H9 (cell line): ENCODE measurements at regions not wholly inside any gene's neighbourhood (a gene's known extent, or its start where the extent isn't known, plus 50 kb on each side); places are given as distances from the start of the nearest gene placed in this dataset.

Experiments used
- DNase-seq: peaks from one replicate; pipeline ENCODE4 v3.0.0-alpha.2; 2017
- H2AFZ ChIP-seq: one replicate; pipeline ENCODE4 v1.6.1; 2013; ENCODE audit warnings: mild to moderate bottlenecking, low read length, control low read depth, moderate library complexity
- H2AK5ac ChIP-seq: 2 replicates; pipeline ENCODE4 v1.6.1; 2013; ENCODE audit warnings: low read length, control low read depth, mixed read lengths; ENCODE audit not compliant: insufficient read length
- H2BK120ac ChIP-seq: one replicate; pipeline ENCODE4 v1.6.1; 2013; ENCODE audit warnings: low read depth, mild to moderate bottlenecking, low read length, control low read depth, inconsistent platforms; ENCODE audit not compliant: poor library complexity, severe bottlenecking
- H2BK12ac ChIP-seq: 2 replicates; pipeline ENCODE4 v1.6.1; 2013; ENCODE audit warnings: low read length, control low read depth, mixed read lengths, low read depth; ENCODE audit not compliant: insufficient read length
- H2BK15ac ChIP-seq: 2 replicates; pipeline ENCODE4 v1.6.1; 2013; ENCODE audit warnings: low read depth, low read length, control low read depth
- H2BK20ac ChIP-seq: one replicate; pipeline ENCODE4 v1.6.1; 2013; ENCODE audit warnings: low read depth, mild to moderate bottlenecking, low read length, control low read depth, inconsistent platforms; ENCODE audit not compliant: poor library complexity, severe bottlenecking
- H2BK5ac ChIP-seq: 2 replicates; pipeline ENCODE4 v1.6.1; 2013; ENCODE audit warnings: low read length, control low read depth, mixed read lengths; ENCODE audit not compliant: insufficient read length
- H3K14ac ChIP-seq: 2 replicates; pipeline ENCODE4 v1.6.1; 2013; ENCODE audit warnings: low read length, control low read depth; ENCODE audit not compliant: insufficient read depth
- H3K18ac ChIP-seq: 2 replicates; pipeline ENCODE4 v1.6.1; 2013; ENCODE audit warnings: low read depth, mild to moderate bottlenecking, mixed read lengths, low read length, control low read depth; ENCODE audit not compliant: insufficient read length
- H3K23ac ChIP-seq: 2 replicates; pipeline ENCODE4 v1.6.1; 2013; ENCODE audit warnings: low read length, control low read depth, mixed read lengths, low read depth; ENCODE audit not compliant: insufficient read length
- H3K23me2 ChIP-seq: 2 replicates; pipeline ENCODE4 v1.6.1; 2013; ENCODE audit warnings: low read depth, mild to moderate bottlenecking, mixed read lengths, low read length, control low read depth; ENCODE audit not compliant: insufficient read length, poor library complexity, severe bottlenecking
- H3K27ac ChIP-seq: 2 replicates; pipeline ENCODE4 v1.5.1; 2013; ENCODE audit warnings: low read length, control low read depth, mixed read lengths, low read depth; ENCODE audit not compliant: insufficient read length
- H3K27me3 ChIP-seq: 2 replicates; pipeline ENCODE4 v1.6.1; 2013; ENCODE audit warnings: low read length, control low read depth, inconsistent platforms; ENCODE audit not compliant: insufficient read depth
- H3K4ac ChIP-seq: 2 replicates; pipeline ENCODE4 v1.6.1; 2013; ENCODE audit warnings: low read depth, mild to moderate bottlenecking, control low read depth, inconsistent platforms, low read length, moderate library complexity
- H3K4me1 ChIP-seq: 2 replicates; pipeline ENCODE4 v1.6.1; 2013; ENCODE audit warnings: low read length, control low read depth, inconsistent platforms; ENCODE audit not compliant: insufficient read depth
- H3K4me2 ChIP-seq: 2 replicates; pipeline ENCODE4 v1.6.1; 2013; ENCODE audit warnings: low read length, control low read depth, mixed read lengths; ENCODE audit not compliant: insufficient read length, insufficient read depth
- H3K56ac ChIP-seq: 2 replicates; pipeline ENCODE4 v1.6.1; 2013; ENCODE audit warnings: low read depth, mild to moderate bottlenecking, mixed read lengths, low read length, control low read depth; ENCODE audit not compliant: insufficient read length
- H3K79me1 ChIP-seq: 2 replicates; pipeline ENCODE4 v1.6.1; 2013; ENCODE audit warnings: low read depth, mild to moderate bottlenecking, moderate library complexity, low read length, control low read depth, inconsistent platforms; ENCODE audit not compliant: insufficient read depth, poor library complexity, severe bottlenecking
- H3K79me2 ChIP-seq: 2 replicates; pipeline ENCODE4 v1.6.1; 2013; ENCODE audit warnings: low read length, control low read depth, inconsistent platforms; ENCODE audit not compliant: insufficient read depth
- H3K9ac ChIP-seq: 2 replicates; pipeline ENCODE4 v1.6.1; 2013; ENCODE audit warnings: low read length, control low read depth, mixed read lengths; ENCODE audit not compliant: insufficient read length; ENCODE audit errors: extremely low read depth
- H3K9me3 ChIP-seq: one replicate; pipeline ENCODE4 v1.6.1; 2013; ENCODE audit warnings: low read depth, low read length, inconsistent platforms; ENCODE audit not compliant: control insufficient read depth
- H3T11ph ChIP-seq: one replicate; pipeline ENCODE4 v1.6.1; 2013; ENCODE audit warnings: mild to moderate bottlenecking, low read length, control low read depth, inconsistent platforms
- H4K20me1 ChIP-seq: one replicate; pipeline ENCODE4 v1.6.1; 2013; ENCODE audit not compliant: control insufficient read depth, insufficient read length, insufficient read depth
- H4K5ac ChIP-seq: 2 replicates; pipeline ENCODE4 v1.6.1; 2013; ENCODE audit warnings: low read depth, mild to moderate bottlenecking, mixed read lengths, low read length, control low read depth; ENCODE audit not compliant: insufficient read length
- H4K8ac ChIP-seq: replicated peaks from 2 replicates; pipeline ENCODE4 v1.6.1; 2013; ENCODE audit warnings: low read length, control low read depth, mixed read lengths, low read depth; ENCODE audit not compliant: insufficient read length
- H4K91ac ChIP-seq: 2 replicates; pipeline ENCODE4 v1.6.1; 2013; ENCODE audit warnings: low read depth, mild to moderate bottlenecking, moderate library complexity, mixed read lengths, low read length, control low read depth; ENCODE audit not compliant: insufficient read length
- H3K27ac Mint-ChIP-seq, 3 experiments: 2 replicates in 2 of 3; 3 replicates in 1 of 3; pipeline ENCODE4 v1.8.0; 2020 to 2021; ENCODE audit warnings: mixed read lengths in 3 of 3, mild to moderate bottlenecking in 1 of 3, moderate library complexity in 1 of 3
- H3K27me3 Mint-ChIP-seq: 2 replicates; pipeline ENCODE4 v1.8.0; 2021; ENCODE audit warnings: low read depth, mild to moderate bottlenecking, moderate library complexity, mixed read lengths
- H3K36me3 Mint-ChIP-seq, 3 experiments: 2 replicates in 2 of 3; 3 replicates in 1 of 3; pipeline ENCODE4 v1.8.0; 2020 to 2021; ENCODE audit warnings: low read depth in 3 of 3, mixed read lengths in 3 of 3; ENCODE audit not compliant: insufficient read depth in 1 of 3
- H3K4me1 Mint-ChIP-seq, 2 experiments: 2 replicates each; pipeline ENCODE4 v1.8.0; 2020; ENCODE audit warnings: mixed read lengths in 2 of 2
- H3K4me3 Mint-ChIP-seq, 2 experiments: 2 replicates in 1 of 2; 3 replicates in 1 of 2; pipeline ENCODE4 v1.8.0; 2020 to 2021; ENCODE audit warnings: mild to moderate bottlenecking in 2 of 2, mixed read lengths in 2 of 2, moderate library complexity in 1 of 2
- H3K9me3 Mint-ChIP-seq, 2 experiments: 2 replicates in 1 of 2; 3 replicates in 1 of 2; pipeline ENCODE4 v1.8.0; 2020; ENCODE audit warnings: mild to moderate bottlenecking in 2 of 2, mixed read lengths in 2 of 2, moderate library complexity in 1 of 2
- WGBS: extraction: QIAGEN DNeasy Blood & Tissue Kit; methylation state at CpG from one replicate; pipeline ENCODE4 v1.1.7; 2013; ENCODE audit warnings: missing lambda C conversion rate, low lambda C conversion rate, mixed read lengths; ENCODE audit not compliant: insufficient read length; ENCODE audit errors: extremely low coverage; 5-methylcytosine and 5-hydroxymethylcytosine counted together
- TF ChIP-seq, protein P1 (sequence below): fragments of 200-600 bp; sonication (generic); conservative IDR thresholded peaks from 3 replicates; pipeline ENCODE4 v1.8.0; 2021; ENCODE audit warnings: antibody characterized with exemption, mild to moderate bottlenecking

GRCh38 chr3:153311541-153311940 lies 149.5 kb downstream of the RAP2B start:
- TF ChIP-seq, protein P1, sequence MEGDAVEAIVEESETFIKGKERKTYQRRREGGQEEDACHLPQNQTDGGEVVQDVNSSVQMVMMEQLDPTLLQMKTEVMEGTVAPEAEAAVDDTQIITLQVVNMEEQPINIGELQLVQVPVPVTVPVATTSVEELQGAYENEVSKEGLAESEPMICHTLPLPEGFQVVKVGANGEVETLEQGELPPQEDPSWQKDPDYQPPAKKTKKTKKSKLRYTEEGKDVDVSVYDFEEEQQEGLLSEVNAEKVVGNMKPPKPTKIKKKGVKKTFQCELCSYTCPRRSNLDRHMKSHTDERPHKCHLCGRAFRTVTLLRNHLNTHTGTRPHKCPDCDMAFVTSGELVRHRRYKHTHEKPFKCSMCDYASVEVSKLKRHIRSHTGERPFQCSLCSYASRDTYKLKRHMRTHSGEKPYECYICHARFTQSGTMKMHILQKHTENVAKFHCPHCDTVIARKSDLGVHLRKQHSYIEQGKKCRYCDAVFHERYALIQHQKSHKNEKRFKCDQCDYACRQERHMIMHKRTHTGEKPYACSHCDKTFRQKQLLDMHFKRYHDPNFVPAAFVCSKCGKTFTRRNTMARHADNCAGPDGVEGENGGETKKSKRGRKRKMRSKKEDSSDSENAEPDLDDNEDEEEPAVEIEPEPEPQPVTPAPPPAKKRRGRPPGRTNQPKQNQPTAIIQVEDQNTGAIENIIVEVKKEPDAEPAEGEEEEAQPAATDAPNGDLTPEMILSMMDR = no peak
- Histone ChIP-seq H3K18ac (no peak overlapping the region), H3K9ac (no peak overlapping the region), H4K91ac (no peak overlapping the region), H2BK120ac (no peak overlapping the region), H4K20me1 (no peaks in the 10 kb centered on the region), H2BK20ac (no peak overlapping the region), H3T11ph (no peak overlapping the region), H3K27ac (no peak overlapping the region), H3K79me1 (no peaks in the 10 kb centered on the region), H3K14ac (no peak overlapping the region), H3K56ac (no peak overlapping the region), H4K8ac (no peak overlapping the region), H3K27me3 (no peaks in the 10 kb centered on the region), H2BK15ac (no peak overlapping the region), H3K4me1 (no peaks in the 10 kb centered on the region), H3K4ac (no peak overlapping the region), H3K23ac (no peak overlapping the region), H2BK5ac (no peak overlapping the region), H4K5ac (no peak overlapping the region), H3K23me2 (no peaks in the 10 kb centered on the region), H2AK5ac (no peak overlapping the region), H3K4me2 (no peak overlapping the region), H2AFZ (no peak overlapping the region), H2BK12ac (no peak overlapping the region), H3K9me3 (no peaks in the 10 kb centered on the region), H3K79me2 (no peaks in the 10 kb centered on the region)
- DNase-seq = no peak
- no CpG with 5 or more reads among the region's 1 CpG for WGBS
- H3K4me1 Mint-ChIP-seq = no peaks in the 10 kb centered on the region
- no peak overlapping the region for H3K4me3 Mint-ChIP-seq
- H3K27me3 Mint-ChIP-seq = no peaks in the 10 kb centered on the region
- H3K36me3 Mint-ChIP-seq = no peaks in the 10 kb centered on the region
- H3K27ac Mint-ChIP-seq = no peak overlapping the region
- peaks cover 0 to 5% of the 10 kb centered on the region in 2 experiments; a peak in 2 of 5 replicates for H3K9me3 Mint-ChIP-seq
